HG02885 (cell line): ENCODE measurements at regions not wholly inside any gene's neighbourhood (a gene's known extent, or its start where the extent isn't known, plus 50 kb on each side); places are given as distances from the start of the nearest gene placed in this dataset.

Experiments used
- ATAC-seq: cut with Tn5 transposase; IDR thresholded peaks from one replicate; pipeline ENCODE4 v1.9.1; 2021; ENCODE audit warnings: mild to moderate bottlenecking; ENCODE audit not compliant: unreplicated experiment, poor library complexity

- no peak for ATAC-seq
Observed at GRCh38 chr1:218705391-218705790, 360.3 kb downstream of the TGFB2 start.

GRCh38 chr1:218705911-218706893, 361.1 kb downstream of the TGFB2 start:
- ATAC-seq: no peak

DNA sequence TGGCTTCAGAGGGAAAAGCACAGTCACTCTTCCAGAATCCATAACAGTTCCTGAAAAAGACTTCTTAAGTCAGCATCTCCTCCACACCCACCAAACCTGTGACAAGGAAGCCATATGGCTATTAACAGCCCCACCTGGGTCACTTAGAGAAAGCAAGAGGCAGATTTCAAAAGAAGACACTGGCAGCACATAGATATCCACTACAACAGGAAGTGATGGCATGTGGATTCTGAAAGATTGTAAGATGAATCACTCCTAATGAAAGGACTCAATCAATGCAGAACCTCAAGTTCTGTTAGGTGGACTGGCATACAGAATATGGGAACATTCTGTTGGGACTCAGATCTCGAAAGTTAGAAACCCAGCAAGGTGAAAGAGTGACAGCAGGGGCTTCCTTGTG, 365.9 kb downstream of the TGFB2 start:
- ATAC-seq: no peak

DNA sequence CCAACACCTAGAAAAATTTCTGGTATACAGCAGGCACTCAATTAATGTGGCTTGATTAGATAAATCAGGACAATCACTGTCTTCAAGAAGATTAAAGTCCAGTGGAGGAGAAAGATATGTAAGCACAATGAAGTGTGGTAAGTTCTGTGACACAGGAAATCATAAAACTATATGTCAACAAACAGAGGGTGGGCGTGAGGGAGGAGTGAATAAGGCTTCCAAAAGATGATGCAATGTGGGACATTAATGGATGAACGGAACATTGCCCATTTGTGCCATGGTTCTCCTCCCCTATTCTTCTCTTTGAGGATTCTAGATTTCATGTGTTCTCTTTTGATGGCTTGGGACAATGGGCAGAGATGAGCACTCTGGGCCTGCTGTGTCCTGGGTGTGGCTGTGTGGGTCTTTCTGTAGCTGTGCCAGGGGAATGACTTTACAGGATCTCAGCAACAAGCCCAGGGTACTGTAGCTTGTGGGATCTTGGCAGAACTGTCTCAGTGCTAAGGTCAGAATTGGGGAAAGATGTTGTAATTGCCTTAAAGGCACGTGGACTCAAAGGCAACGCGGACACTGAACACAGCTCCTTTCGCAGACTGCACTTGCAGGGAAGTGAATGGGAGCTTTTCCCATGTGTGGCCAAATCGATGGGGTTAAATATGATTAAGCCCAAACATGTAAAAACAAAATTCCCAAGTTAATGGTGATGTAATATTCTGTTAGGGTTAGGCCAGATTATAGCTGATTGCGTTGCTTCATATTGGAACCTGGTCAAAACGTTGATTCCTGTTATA, 366.9 kb downstream of the TGFB2 start:
- ATAC-seq: no peak

DNA sequence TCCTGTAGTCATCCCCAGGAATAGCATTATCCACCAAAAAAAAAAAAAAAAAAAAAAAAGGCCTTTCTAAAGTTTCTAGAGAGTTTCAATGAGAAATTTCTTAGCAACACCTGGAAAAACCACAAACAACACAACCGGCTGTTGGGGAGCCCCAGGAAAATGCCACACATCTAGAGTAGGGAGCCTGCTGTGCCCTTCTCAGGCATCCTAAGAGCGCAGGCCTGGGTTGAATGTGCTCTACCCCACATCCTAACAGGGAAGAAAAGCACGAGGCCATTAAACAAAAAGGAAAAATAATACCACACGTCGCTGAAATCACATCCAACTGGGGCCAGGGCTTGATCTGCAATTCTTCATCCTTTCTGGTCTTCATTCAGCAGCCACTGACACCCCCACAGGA, 367.5 kb downstream of the TGFB2 start:
- ATAC-seq: no peak

- no peak for ATAC-seq
Observed at GRCh38 chr1:218715961-218716669, 371.0 kb downstream of the TGFB2 start.

GRCh38 chr1:218717575-218717974, 372.4 kb downstream of the TGFB2 start:
- ATAC-seq: no peak

GRCh38 chr1:218718206-218718605, 373.1 kb downstream of the TGFB2 start:
- ATAC-seq: no peak

GRCh38 chr1:218718977-218719376, 373.8 kb downstream of the TGFB2 start:
- no peak for ATAC-seq

DNA sequence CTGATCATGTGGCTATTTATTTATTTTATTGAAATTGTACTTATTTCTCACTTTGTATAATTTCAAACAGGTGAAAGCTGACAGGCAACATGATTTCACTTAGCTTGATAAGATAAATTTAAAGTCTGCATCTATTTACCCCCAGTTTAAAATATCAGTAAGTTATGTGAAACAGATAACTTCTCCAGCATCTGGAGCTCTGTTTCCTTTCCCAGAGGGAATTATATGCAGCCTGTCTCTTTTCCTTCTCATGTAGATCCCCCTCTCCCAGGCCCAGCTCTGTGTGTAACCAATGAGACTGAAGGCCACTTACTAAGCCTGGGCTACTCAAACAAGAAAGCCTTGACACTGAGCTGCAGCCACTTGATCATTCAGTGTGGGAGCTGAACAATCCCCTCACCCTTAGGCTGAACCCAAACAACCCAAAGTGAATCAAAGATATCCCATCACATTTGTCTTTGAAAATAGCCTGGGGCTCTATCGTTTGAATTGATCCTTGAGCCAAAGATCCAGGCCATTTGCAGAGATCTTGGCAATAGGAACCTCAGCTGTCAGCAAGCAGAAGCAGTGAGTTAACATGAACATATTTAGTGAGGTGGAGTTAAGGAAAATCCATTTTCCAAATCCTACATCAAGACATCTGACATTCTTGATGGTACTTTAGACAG, 383.9 kb downstream of the TGFB2 start:
- no peak for ATAC-seq

- no peak for ATAC-seq
Observed at GRCh38 chr1:218735436-218736032, 390.4 kb downstream of the TGFB2 start.

DNA sequence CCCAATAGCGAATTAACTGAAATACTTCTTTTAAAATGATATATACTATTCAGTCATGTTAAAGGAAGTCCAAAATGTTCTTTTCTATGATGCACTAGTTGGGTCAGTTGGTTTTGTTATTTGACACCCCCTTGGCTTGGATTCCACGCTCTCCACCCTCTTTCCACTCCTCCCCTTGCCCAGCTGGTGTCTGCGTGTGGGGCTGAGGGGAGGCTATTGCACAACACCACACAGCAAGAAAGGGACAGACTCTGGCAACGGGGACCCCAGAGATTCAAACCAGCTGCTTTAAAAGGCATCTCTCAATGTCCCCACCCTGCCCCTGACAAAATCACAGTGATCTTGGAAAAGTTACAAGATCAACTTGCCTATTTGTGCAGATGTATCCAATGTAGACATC, 394.3 kb downstream of the TGFB2 start:
- no peak for ATAC-seq

DNA sequence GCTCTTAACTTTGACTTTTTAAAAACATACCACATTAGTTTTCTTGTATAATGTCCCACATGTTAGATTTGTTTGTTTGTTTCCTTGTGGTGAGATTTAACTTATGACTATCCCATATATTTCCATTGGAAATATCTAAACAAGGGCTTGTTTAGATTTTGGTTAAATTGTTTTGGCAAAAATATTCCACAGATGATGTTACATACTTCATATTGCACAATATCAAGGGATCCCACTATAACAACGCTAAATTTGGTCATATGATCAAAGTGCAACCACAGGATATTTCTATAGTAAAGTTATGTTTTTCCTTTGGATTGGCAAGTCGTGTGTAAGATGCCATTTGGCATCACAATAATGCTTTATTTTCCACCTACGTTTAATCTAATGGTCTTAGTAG, 396.7 kb downstream of the TGFB2 start:
- ATAC-seq: no peak

- no peak for ATAC-seq
Observed at GRCh38 chr1:218742467-218743262, 397.5 kb downstream of the TGFB2 start.

DNA sequence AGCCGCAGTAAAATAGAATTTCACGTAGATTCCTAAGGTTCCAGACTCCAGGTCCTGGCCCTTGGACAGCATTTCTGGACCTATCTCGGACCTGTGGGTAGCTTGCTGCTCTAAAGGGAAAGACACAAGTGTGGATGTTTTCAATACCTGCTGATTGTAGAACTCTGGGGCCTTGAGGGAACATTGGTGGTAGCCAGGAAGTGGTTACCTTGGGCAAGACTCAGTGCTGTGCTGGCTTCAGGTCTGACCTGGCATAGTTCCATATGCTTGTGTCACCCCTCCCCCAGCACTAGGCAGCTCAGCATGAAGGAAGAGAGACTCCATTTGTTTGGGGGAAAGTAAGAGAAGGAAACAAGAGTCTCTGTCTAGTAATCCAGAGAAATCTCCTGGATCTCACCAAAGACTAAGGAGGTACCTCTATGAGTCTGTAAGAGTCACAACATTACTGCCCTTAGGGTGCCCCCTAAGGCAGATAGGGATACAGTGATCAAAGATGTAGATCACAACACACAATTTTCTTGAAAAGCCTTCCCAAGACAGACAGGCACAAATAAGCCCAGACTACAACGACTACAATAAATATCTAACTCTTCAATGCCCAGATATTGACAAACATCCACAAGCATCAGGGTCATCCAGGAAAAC, 398.8 kb downstream of the TGFB2 start:
- ATAC-seq: no peak

DNA sequence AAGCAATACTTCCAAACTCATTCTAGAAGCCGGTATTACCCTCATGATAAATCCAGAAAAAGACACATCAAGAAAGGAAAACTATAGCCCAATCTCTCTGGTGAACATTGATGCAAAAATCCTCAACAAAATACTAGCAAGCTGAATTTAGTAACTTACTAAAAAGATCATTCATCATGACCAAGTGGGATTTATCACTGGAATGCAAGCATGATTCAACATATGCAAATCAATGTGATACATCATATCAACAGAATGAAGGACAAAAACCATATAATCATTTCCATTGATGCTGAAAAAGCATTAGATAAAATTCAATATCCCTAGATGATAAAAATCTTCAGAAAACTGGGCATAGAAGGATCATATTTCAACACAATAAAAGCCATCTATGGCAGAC, 402.9 kb downstream of the TGFB2 start:
- no peak for ATAC-seq

GRCh38 chr1:218750216-218750970, 405.3 kb downstream of the TGFB2 start:
- ATAC-seq: no peak
